ENCODE measurements at regions not wholly inside any gene's neighbourhood (a gene's known extent, or its start where the extent isn't known, plus 50 kb on each side); places are given as distances from the start of the nearest gene placed in this dataset.

DNA sequence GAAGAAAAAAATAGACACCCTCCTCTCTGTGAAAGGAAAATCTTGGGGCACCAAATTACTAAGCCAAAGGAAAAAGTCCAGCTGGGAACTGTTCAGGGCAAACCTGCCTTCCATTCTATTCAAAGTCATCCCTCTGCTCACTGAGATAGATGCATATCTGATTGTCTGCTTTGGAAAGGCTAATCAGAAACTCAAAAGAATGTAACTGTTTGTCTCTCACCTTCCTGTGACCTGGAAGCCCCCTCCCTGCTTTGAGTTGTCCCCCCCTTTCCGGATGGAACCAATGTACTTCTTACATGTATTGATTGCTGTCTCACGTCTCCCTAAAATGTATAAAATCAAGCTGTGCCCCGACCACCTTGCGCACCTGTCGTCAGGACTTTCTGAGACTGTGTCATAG lies 216.0 kb upstream of the SOX1 start:
- POLR2A ChIA-PET, result no interaction called here
- TF ChIP-seq, protein P1, sequence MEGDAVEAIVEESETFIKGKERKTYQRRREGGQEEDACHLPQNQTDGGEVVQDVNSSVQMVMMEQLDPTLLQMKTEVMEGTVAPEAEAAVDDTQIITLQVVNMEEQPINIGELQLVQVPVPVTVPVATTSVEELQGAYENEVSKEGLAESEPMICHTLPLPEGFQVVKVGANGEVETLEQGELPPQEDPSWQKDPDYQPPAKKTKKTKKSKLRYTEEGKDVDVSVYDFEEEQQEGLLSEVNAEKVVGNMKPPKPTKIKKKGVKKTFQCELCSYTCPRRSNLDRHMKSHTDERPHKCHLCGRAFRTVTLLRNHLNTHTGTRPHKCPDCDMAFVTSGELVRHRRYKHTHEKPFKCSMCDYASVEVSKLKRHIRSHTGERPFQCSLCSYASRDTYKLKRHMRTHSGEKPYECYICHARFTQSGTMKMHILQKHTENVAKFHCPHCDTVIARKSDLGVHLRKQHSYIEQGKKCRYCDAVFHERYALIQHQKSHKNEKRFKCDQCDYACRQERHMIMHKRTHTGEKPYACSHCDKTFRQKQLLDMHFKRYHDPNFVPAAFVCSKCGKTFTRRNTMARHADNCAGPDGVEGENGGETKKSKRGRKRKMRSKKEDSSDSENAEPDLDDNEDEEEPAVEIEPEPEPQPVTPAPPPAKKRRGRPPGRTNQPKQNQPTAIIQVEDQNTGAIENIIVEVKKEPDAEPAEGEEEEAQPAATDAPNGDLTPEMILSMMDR (IDR thresholded peaks at IDR 0.05; ENCODE audit: control extremely low read depth, extremely low read depth, low read depth, missing control alignments), result no peak
- CTCF ChIA-PET, result no interaction called here
- DNase-seq (ENCODE audit: extremely low spot score), result no peak

DNA sequence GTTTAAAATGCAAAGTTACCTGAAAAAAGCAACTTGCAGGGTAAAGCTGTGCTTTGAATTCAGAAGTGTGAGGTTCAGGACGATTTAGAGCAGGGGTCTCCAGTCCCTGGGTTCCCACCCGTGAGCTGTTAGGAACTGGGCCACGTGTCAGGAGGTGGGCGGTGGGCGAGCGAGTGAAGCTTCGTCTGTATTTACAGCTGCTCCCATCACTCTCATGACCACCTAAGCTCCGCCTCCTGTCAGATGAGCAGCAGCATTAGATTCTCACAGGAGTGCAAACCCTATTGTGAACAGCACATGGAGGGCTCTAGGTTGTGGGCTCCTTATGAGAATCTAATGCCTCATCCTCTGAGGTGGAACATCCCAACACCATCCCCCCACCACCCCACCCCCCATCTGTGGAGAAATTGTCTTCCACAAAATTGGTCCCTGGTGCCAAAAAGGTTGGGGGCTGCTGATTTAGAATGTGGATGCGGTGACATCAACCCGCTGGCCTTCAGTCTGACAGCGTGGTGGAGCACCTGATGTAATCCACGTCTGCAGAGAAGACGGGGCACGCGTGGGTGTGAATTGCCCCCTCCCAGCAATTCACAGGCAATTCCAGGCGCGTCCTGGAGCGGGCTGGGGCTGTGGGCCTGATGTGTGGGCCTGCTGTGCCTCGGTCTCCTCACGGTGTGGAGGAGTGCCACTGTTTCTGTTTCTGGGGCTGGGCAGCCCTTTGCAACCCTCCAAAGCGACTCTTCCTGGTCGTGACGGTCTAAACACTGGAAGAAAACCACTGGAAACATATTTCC lies 214.0 kb upstream of the SOX1 start:
- POLR2A ChIA-PET, result no interaction called here
- no peak for DNase-seq (ENCODE audit: extremely low spot score)
- CTCF ChIA-PET, result no interaction called here

DNA sequence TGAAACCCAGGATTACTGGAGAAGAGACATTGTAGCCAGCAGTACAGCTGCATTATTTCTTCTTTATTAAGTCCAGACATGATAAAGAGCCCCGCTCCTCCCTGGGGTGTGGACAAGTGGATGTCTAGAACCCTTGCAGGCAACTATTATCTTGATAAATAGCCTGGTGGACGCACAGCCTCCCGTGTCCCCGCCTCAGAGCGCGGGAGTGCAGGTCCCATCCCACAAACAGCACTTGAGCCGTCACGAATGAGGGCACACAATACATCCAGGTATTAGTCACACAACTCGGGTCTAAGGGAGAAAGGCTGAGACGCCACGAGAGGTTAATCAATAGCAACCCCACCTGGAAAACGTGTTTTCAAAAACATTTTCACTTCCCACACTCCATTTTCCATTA lies 213.2 kb upstream of the SOX1 start:
- TF ChIP-seq, protein P1 (IDR thresholded peaks at IDR 0.05; ENCODE audit: control extremely low read depth, extremely low read depth, low read depth, missing control alignments), result no peak
- ChIA-PET POLR2A (no interaction called here), CTCF (no interaction called here)
- DNase-seq (ENCODE audit: extremely low spot score), result no peak

More for the DNA sequence above, 214.0 kb upstream of the SOX1 start:
- TF ChIP-seq, protein P1 (IDR thresholded peaks at IDR 0.05; ENCODE audit: control extremely low read depth, extremely low read depth, low read depth, missing control alignments), result no peak

DNA sequence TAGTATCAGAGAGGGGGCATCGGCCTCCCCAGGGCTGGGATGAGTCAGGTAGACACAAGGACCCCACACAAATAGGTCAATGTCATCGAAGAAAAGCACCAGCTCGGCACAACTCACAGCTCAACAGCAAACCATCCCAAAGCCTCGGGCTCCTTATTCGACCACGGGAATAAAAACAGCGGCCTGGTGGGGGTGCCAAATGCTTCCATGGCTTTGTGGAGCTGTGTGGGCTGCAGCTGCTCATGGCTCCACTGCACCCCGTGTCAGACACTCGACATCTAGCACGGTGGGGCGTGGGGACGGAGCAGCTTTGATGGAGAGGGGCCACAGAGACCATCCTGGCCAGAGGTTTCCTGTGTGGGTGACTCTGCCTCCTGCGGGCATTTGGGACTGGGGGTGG lies 212.5 kb upstream of the SOX1 start:
- TF ChIP-seq, protein P1 (IDR thresholded peaks at IDR 0.05; ENCODE audit: control extremely low read depth, extremely low read depth, low read depth, missing control alignments), result no peak
- ChIA-PET POLR2A (no interaction called here), CTCF (no interaction called here)
- DNase-seq (ENCODE audit: extremely low spot score), result no peak

DNA sequence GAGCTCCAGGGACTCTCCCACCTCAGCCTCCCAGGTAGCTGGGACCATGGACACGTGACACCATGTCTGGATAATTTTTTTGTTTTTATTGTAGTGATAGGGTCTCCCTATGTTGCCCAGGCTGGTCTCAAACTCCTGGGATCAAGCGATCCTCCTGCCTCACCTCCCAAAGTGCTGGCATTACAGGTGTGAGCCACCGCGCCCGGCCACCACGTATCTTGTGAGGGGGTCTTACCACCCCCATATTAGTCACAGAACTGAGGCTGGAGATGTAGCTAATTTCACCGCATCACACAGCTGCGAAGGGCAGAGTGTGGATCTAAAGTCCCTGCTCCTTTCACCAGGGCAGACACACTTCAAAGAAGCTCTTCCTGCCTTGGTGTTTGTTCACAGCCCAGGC lies 211.8 kb upstream of the SOX1 start:
- ChIA-PET CTCF (no interaction called here), POLR2A (no interaction called here)
- TF ChIP-seq, protein P1 (IDR thresholded peaks at IDR 0.05; ENCODE audit: control extremely low read depth, extremely low read depth, low read depth, missing control alignments), result no peak
- DNase-seq (ENCODE audit: extremely low spot score), result no peak

DNA sequence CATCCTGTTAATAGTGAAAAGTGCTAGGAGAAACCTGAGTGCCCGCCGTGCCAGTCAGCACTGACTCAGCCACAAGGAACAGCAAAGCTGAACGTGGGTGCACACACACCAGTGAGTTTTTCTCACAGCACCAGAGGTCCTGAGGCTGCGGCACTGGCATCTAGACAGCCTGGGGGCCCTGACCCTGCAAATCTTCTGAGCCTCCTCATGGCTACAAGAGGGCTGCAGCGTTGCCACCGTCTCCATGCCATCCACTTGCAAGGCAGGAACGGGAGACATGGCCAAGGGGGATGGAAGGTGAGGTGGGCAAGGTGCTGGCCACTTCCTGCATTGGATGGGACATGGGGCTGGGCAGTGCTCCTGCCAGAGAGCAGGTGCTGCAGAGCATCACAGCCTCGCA lies 211.2 kb upstream of the SOX1 start:
- ChIA-PET CTCF (no interaction called here), POLR2A (no interaction called here)
- TF ChIP-seq, protein P1 (IDR thresholded peaks at IDR 0.05; ENCODE audit: control extremely low read depth, extremely low read depth, low read depth, missing control alignments), result no peak
- DNase-seq (ENCODE audit: extremely low spot score), result no peak

All from GM10248 (cell line).